Loucy (cell line): ENCODE measurements at regions not wholly inside any gene's neighbourhood (a gene's known extent, or its start where the extent isn't known, plus 50 kb on each side); places are given as distances from the start of the nearest gene placed in this dataset.

Experiments used
- EZH2phosphoT487 ChIP-seq: fragments of 200-600 bp; IDR thresholded peaks from 2 replicates; pipeline ENCODE4 v1.6.1; 2018; ENCODE audit warnings: antibody characterized with exemption, mild to moderate bottlenecking, moderate library complexity, borderline replicate concordance
- TF ChIP-seq, protein P1 (sequence below): fragments of 200-600 bp; sonication (generic); conservative IDR thresholded peaks from 2 replicates; pipeline ENCODE4 v1.5.1; 2014; ENCODE audit warnings: mild to moderate bottlenecking, antibody characterized with exemption, low read length

DNA sequence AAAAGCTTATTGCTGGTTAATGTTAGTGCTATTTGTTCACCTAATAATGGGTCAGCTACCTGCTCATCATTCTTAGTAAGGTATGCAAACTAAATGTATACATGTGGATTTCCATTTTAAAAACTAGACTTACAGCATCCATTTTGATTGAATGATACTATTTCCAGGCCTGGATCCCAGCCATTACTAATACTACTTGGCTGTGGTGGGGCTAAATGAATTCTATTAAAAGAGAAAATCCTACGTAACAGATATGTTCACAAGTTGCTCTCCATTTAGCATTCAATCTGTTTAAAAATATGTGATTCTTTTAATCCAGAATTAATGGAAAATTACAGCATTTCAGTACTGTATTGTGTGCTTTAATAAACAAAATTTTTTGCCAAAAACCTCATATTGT lies 169.4 kb upstream of the MIR17HG start:
- no peak for TF ChIP-seq EZH2phosphoT487
- TF ChIP-seq, protein P1, sequence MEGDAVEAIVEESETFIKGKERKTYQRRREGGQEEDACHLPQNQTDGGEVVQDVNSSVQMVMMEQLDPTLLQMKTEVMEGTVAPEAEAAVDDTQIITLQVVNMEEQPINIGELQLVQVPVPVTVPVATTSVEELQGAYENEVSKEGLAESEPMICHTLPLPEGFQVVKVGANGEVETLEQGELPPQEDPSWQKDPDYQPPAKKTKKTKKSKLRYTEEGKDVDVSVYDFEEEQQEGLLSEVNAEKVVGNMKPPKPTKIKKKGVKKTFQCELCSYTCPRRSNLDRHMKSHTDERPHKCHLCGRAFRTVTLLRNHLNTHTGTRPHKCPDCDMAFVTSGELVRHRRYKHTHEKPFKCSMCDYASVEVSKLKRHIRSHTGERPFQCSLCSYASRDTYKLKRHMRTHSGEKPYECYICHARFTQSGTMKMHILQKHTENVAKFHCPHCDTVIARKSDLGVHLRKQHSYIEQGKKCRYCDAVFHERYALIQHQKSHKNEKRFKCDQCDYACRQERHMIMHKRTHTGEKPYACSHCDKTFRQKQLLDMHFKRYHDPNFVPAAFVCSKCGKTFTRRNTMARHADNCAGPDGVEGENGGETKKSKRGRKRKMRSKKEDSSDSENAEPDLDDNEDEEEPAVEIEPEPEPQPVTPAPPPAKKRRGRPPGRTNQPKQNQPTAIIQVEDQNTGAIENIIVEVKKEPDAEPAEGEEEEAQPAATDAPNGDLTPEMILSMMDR, result no peak
